ENCODE measurements at regions not wholly inside any gene's neighbourhood (a gene's known extent, or its start where the extent isn't known, plus 50 kb on each side); places are given as distances from the start of the nearest gene placed in this dataset.

DNA sequence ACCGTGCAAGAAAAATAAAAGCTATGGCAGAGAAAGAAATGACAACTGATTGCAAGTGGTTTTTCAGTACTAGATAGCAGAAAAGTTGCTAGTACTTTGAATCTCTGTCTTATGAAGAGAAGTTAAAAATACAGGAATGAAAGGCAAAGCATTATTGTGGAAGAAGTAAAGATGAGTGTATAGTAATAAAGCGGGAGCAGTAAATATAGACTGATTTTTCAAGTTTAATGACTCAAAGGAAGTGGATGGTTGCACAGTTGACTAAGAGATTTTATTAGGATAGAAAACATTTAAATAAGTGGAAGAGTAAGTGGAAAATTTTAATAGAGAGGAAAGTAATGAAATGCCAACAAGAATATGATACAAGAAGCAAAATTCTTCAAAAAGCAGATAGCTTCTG is 1076.1 kb upstream of the CADM2 start:
- Histone ChIP-seq H3K4me1 (ENCODE audit: insufficient read depth) (no peaks in the 10 kb centered on the region), H3K36me3 (replicated peaks; ENCODE audit: insufficient read depth, low read depth) (no peaks in the 10 kb centered on the region), H3K4me2 (no peak overlapping the region), H2AFZ (no peak overlapping the region), H3K4me3 (no peak overlapping the region), H3K9me3 (ENCODE audit: low read depth) (no peaks in the 10 kb centered on the region), H3K27ac (no peak overlapping the region), H3K9me2 (replicated peaks; ENCODE audit: insufficient read depth) (no peaks in the 10 kb centered on the region), H4K20me1 (ENCODE audit: insufficient read depth, poor library complexity, severe bottlenecking) (no peaks in the 10 kb centered on the region), H3K79me2 (no peaks in the 10 kb centered on the region), H3K27me3 (no peaks in the 10 kb centered on the region)
- TF ChIP-seq EZH2phosphoT487 (IDR thresholded peaks at IDR 0.05; ENCODE audit: low read depth, severe bottlenecking, unreplicated experiment) (no peak), EZH2 (IDR thresholded peaks at IDR 0.05; ENCODE audit: borderline replicate concordance) (no peak)
- TF ChIP-seq, protein P1, sequence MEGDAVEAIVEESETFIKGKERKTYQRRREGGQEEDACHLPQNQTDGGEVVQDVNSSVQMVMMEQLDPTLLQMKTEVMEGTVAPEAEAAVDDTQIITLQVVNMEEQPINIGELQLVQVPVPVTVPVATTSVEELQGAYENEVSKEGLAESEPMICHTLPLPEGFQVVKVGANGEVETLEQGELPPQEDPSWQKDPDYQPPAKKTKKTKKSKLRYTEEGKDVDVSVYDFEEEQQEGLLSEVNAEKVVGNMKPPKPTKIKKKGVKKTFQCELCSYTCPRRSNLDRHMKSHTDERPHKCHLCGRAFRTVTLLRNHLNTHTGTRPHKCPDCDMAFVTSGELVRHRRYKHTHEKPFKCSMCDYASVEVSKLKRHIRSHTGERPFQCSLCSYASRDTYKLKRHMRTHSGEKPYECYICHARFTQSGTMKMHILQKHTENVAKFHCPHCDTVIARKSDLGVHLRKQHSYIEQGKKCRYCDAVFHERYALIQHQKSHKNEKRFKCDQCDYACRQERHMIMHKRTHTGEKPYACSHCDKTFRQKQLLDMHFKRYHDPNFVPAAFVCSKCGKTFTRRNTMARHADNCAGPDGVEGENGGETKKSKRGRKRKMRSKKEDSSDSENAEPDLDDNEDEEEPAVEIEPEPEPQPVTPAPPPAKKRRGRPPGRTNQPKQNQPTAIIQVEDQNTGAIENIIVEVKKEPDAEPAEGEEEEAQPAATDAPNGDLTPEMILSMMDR (IDR thresholded peaks at IDR 0.05; ENCODE audit: poor library complexity): no peak
- WGBS (ENCODE audit: low lambda C conversion rate, missing lambda C conversion rate): 90% methylated on average over 2 of the region's 2 CpGs
- DNase-seq (ENCODE audit: low spot score): no peak

DNA sequence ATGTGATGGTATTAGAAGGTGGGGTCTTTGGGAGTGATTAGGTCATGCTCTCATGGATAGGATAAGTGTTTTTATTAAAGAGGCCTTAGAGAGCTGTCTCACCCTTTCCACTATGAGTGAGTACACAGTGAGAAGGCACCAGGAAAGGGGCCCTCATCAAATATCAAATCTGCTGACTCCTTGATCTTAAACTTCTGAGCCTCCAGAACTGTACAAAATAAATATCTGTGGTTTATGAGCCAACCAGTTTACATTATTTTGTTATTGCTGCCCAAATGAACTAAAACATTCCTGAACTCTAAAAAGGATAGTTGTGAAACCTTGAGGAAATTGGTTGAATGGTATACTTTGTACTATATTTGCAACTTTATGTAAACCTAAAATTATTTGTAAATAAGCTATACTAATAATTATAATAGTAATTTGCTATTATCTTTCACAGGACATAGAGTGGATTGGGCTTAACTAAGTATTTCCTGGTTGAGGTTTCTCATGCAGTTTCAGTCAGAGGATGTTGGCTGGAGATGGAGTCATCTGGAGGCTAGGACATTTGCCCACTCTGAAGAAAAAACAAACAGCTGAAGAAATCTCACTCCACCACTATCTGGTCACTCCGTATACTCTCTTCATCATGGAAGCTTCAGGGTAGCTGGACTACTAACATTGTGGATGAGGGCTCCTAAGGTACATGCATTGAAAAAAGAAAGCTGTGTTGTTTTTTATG is 1068.6 kb upstream of the CADM2 start:
- Histone ChIP-seq H3K4me2 (no peak overlapping the region), H2AFZ (no peak overlapping the region), H3K79me2 (no peaks in the 10 kb centered on the region), H3K27me3 (no peaks in the 10 kb centered on the region), H3K9me2 (replicated peaks; ENCODE audit: insufficient read depth) (no peaks in the 10 kb centered on the region), H3K27ac (no peak overlapping the region), H3K4me1 (ENCODE audit: insufficient read depth) (no peaks in the 10 kb centered on the region), H3K4me3 (no peak overlapping the region), H4K20me1 (ENCODE audit: insufficient read depth, poor library complexity, severe bottlenecking) (no peaks in the 10 kb centered on the region), H3K9me3 (ENCODE audit: low read depth) (no peaks in the 10 kb centered on the region), H3K36me3 (replicated peaks; ENCODE audit: insufficient read depth, low read depth) (no peaks in the 10 kb centered on the region)
- TF ChIP-seq, protein P1 (IDR thresholded peaks at IDR 0.05; ENCODE audit: poor library complexity): no peak
- TF ChIP-seq EZH2 (IDR thresholded peaks at IDR 0.05; ENCODE audit: borderline replicate concordance) (no peak), EZH2phosphoT487 (IDR thresholded peaks at IDR 0.05; ENCODE audit: low read depth, severe bottlenecking, unreplicated experiment) (no peak)
- WGBS (ENCODE audit: low lambda C conversion rate, missing lambda C conversion rate): 90% methylated on average over 1 of the region's 1 CpG
- no peak for DNase-seq (ENCODE audit: low spot score)

DNA sequence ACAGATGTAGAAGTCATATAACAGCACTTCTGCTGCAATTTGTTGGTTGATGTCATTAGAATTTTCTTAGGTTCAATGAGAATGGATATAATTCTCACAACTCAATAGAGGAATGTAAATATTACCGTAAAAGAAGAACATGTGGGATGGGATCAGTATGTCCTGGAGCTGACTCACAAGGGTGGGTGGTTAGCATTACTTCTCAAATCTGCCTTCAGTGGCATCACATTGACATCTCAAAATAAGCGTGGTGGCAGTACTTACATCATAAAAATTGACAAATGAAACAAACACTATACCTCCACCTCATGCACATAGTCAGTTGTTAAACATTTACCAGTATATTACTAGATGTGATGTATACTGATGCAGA is 1068.0 kb upstream of the CADM2 start:
- no peak overlapping the region for H2AFZ ChIP-seq
- no peaks in the 10 kb centered on the region for H3K36me3 ChIP-seq (replicated peaks; ENCODE audit: insufficient read depth, low read depth)

More for the DNA sequence above, 1068.0 kb upstream of the CADM2 start:
- no peak overlapping the region for H3K4me2 ChIP-seq
- H3K27ac ChIP-seq: no peak overlapping the region
- no peak for DNase-seq (ENCODE audit: low spot score)
- H3K27me3 ChIP-seq: no peaks in the 10 kb centered on the region
- no peaks in the 10 kb centered on the region for H3K4me1 ChIP-seq (ENCODE audit: insufficient read depth)
- no peaks in the 10 kb centered on the region for H3K9me2 ChIP-seq (replicated peaks; ENCODE audit: insufficient read depth)
- no peaks in the 10 kb centered on the region for H4K20me1 ChIP-seq (ENCODE audit: insufficient read depth, poor library complexity, severe bottlenecking)
- no peak overlapping the region for H3K4me3 ChIP-seq
- H3K79me2 ChIP-seq: no peaks in the 10 kb centered on the region
- WGBS (ENCODE audit: low lambda C conversion rate, missing lambda C conversion rate): 69% methylated on average over 2 of the region's 2 CpGs
- TF ChIP-seq, protein P1 (IDR thresholded peaks at IDR 0.05; ENCODE audit: poor library complexity): no peak
- TF ChIP-seq EZH2phosphoT487 (IDR thresholded peaks at IDR 0.05; ENCODE audit: low read depth, severe bottlenecking, unreplicated experiment) (no peak), EZH2 (IDR thresholded peaks at IDR 0.05; ENCODE audit: borderline replicate concordance) (no peak)
- no peaks in the 10 kb centered on the region for H3K9me3 ChIP-seq (ENCODE audit: low read depth)

Data from hepatocyte (in vitro differentiated cells).